NB4 (cell line): ENCODE measurements at regions not wholly inside any gene's neighbourhood (a gene's known extent, or its start where the extent isn't known, plus 50 kb on each side); places are given as distances from the start of the nearest gene placed in this dataset.

Experiments
- DNase-seq: peaks from one replicate; pipeline ENCODE4 v3.0.0; 2010; ENCODE audit warnings: low read depth
- H3K4me3 ChIP-seq: one replicate; pipeline ENCODE4 v1.5.1; 2011; ENCODE audit warnings: mild to moderate bottlenecking, low read depth, low read length, moderate library complexity
- CTCF ChIP-seq: IDR thresholded peaks from one replicate; pipeline ENCODE4 v1.5.1; 2012; ENCODE audit warnings: low read depth, low read length
- MAX ChIP-seq: IDR thresholded peaks from 2 replicates; pipeline ENCODE4 v1.6.1; 2011; ENCODE audit warnings: low read depth, low read length
- MYC ChIP-seq: IDR thresholded peaks from 2 replicates; pipeline ENCODE4 v1.6.1; 2011; ENCODE audit warnings: low read depth, low read length
- POLR2A ChIP-seq: IDR thresholded peaks from 2 replicates; pipeline ENCODE4 v1.6.1; 2011; ENCODE audit warnings: mild to moderate bottlenecking; ENCODE audit not compliant: insufficient read length; ENCODE audit errors: extremely low read depth

DNA sequence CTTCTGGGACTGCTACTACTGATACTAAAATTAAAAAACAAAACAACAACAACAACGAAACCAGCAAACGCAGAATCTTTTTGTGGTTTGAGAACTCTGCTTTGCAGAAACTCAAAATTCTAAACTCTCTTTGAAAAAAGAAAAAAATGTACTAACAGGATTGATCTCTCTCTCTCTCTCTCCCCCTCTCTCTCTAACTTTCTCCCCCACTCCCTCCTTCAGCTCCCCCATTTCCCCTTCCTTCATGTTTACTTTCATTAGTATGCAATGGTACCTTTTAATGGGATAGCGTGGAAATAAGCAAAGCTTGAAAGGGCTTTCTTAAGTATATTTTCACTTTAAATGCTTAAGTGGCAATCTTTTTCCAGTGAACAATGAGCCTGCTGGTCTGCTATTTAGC is 562.6 kb upstream of the ADGRL2 start:
- peak overlapping the region; percentile 18 for H3K4me3 ChIP-seq
- no peak for DNase-seq
- no peak for TF ChIP-seq MYC
- TF ChIP-seq MAX: no peak
- TF ChIP-seq CTCF: no peak
- no peak for TF ChIP-seq POLR2A

DNA sequence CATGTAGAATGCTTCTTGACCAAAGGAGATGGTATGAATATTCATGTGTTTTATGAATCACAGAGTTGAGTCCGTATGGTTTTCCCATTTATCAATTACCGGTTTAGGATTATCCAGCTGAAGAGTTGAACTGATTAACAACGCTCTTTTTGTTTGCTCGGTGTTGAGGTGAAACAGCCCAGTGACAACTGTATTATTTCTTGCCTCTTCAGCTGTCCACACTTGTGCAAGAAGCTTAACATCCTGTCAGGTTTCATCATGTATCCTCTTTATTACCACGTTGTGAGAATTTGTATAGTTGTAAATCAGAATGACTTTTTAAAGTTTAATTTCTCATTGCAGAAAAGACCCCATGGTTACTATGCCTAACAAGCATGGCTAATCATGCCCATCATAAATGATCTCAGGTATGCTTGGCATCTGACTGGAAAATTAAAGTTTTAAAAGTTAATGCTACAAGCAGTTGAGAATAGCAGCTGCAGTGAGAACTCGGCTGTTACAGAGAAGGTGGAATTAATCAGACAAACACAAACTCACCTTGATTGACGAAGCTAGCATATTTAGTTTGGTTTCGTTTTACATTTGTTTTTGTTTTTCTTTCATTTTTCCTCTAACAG is 563.2 kb upstream of the ADGRL2 start:
- peak overlapping the region; percentile 18 for H3K4me3 ChIP-seq
- DNase-seq: no peak
- TF ChIP-seq CTCF (no peak), MYC (no peak), POLR2A (no peak), MAX (no peak)

GRCh38 chr1:81234237-81234636 is 566.5 kb upstream of the ADGRL2 start:
- TF ChIP-seq MYC: no peak
- no peak for TF ChIP-seq CTCF
- TF ChIP-seq MAX: no peak
- TF ChIP-seq POLR2A: no peak
- H3K4me3 ChIP-seq: no peak overlapping the region
- no peak for DNase-seq

DNA sequence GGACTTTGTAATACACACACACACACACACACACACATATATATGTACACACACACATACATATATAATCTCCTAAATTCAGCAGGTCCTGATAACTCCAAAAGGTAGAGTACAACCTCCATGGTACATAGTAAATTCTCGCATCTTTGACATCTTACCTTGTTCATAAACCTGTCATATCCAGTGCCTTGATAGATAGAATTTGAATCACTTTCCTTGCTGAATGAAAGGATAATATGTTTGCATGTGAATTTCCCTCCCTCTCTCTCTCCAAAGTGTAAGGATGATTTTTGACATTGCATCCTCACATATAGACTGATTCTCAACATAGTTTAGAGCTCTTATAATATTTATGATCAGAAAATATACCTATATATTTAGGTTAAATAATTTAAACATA is 567.1 kb upstream of the ADGRL2 start:
- no peak overlapping the region for H3K4me3 ChIP-seq
- no peak for TF ChIP-seq MYC
- no peak for DNase-seq

- H3K4me3 ChIP-seq: no peak overlapping the region
- TF ChIP-seq MAX: no peak
- TF ChIP-seq CTCF: no peak
- TF ChIP-seq MYC: no peak
- TF ChIP-seq POLR2A: no peak
- DNase-seq: no peak
These were observed 568.3 kb upstream of the ADGRL2 start for GRCh38 chr1:81232420-81232819.

DNA sequence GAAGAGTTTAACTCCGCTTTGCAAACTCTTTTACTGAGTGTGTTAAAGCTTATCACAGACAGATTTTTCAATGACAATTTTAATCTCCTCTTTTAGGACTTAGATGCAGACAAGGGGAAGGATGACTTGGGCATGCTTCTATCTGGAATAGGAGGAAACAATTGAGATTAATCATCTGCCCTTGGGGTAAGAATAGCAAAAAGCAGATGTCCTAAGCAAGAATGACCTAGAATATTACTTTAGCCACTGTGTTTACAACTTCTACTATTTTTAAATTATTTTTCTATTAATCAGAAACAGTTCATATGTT is 569.0 kb upstream of the ADGRL2 start:
- no peak overlapping the region for H3K4me3 ChIP-seq
- DNase-seq: no peak
- TF ChIP-seq MYC (no peak), MAX (no peak), CTCF (no peak), POLR2A (no peak)
